ENCODE measurements at regions not wholly inside any gene's neighbourhood (a gene's known extent, or its start where the extent isn't known, plus 50 kb on each side); places are given as distances from the start of the nearest gene placed in this dataset.

DNA sequence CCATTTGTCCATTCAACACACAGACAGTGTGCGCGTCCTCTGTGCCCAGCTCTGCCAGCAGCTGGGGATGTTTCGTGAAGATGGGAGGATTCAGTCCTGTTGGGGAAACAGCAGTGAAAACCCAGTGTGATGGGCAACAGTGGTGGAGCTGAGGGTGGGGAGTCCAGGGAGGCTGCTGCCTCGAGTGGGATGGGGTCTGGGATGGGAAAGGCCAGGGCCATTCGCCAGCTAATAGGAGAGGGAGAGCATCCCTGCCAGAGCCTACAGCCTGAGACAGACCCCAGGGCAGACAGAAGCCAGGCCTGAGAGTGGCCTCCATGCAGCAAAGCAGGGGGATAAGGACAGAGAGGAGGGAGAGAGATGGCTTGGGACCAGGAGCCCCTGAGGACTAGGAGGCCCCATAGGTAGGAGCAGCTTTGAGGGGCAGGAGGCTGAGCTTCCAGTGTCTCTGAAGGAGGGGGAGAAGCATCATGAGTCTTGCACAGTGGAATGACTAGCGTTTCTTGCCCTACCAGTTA lies 252.6 kb downstream of the NPHP4 start:
- H3K27ac ChIP-seq (ENCODE audit: low read depth in 1 of 2, low read length in 2 of 2), result no peak overlapping the region
- WGBS, result 71% methylated on average over 6 of the region's 6 CpGs
- TF ChIP-seq RXRA (IDR thresholded peaks at IDR 0.05), result no peak
- no peak for TF ChIP-seq HNF4A (conservative IDR thresholded peaks at IDR 0.05)
- no peak for TF ChIP-seq CTCF (IDR thresholded peaks at IDR 0.05; ENCODE audit: low read depth, low read length, missing input control)
- TF ChIP-seq TAF1 (conservative IDR thresholded peaks at IDR 0.05), result no peak
- no peak for TF ChIP-seq HNF4G (IDR thresholded peaks at IDR 0.05)
- no peak overlapping the region for H3K4me3 ChIP-seq (ENCODE audit: low read depth in 1 of 3, low read length in 3 of 3)
- H3K36me3 ChIP-seq (ENCODE audit: control insufficient read depth in 4 of 4, insufficient read depth in 3 of 4, low read depth in 1 of 4, low read length in 3 of 4), result no peaks in the 10 kb centered on the region
- no peaks in the 10 kb centered on the region for H3K4me1 ChIP-seq (ENCODE audit: control insufficient read depth in 4 of 4, insufficient read depth in 4 of 4, low read length in 3 of 4)
- no peak overlapping the region for H3K9ac ChIP-seq (ENCODE audit: low read depth in 1 of 2, low read length in 2 of 2)
- peaks cover 0 to 3% (median 0%) of the 10 kb centered on the region in 4 donors for H3K27me3 ChIP-seq (ENCODE audit: control insufficient read depth in 4 of 4, insufficient read depth in 4 of 4, low read length in 3 of 4)
- no peaks in the 10 kb centered on the region for H3K9me3 ChIP-seq (ENCODE audit: control insufficient read depth in 4 of 4, low read length in 3 of 4)
- no peak for DNase-seq (ENCODE audit: low spot score)

- no peaks in the 10 kb centered on the region for H3K36me3 ChIP-seq (ENCODE audit: control insufficient read depth in 4 of 4, insufficient read depth in 3 of 4, low read depth in 1 of 4, low read length in 3 of 4)
- H3K4me1 ChIP-seq (ENCODE audit: control insufficient read depth in 4 of 4, insufficient read depth in 4 of 4, low read length in 3 of 4), result no peaks in the 10 kb centered on the region
- no peaks in the 10 kb centered on the region for H3K9me3 ChIP-seq (ENCODE audit: control insufficient read depth in 4 of 4, low read length in 3 of 4)
- H3K27ac ChIP-seq (ENCODE audit: low read depth in 1 of 2, low read length in 2 of 2), result no peak overlapping the region
- 76% methylated on average over 8 of the region's 8 CpGs for WGBS
- H3K4me3 ChIP-seq (ENCODE audit: low read depth in 1 of 3, low read length in 3 of 3), result no peak overlapping the region
- no peak overlapping the region for H3K9ac ChIP-seq (ENCODE audit: low read depth in 1 of 2, low read length in 2 of 2)
- TF ChIP-seq HNF4G (IDR thresholded peaks at IDR 0.05) (no peak), TAF1 (conservative IDR thresholded peaks at IDR 0.05) (no peak), RXRA (IDR thresholded peaks at IDR 0.05) (no peak), MAX (IDR thresholded peaks at IDR 0.05) (no peak), NR2F2 (IDR thresholded peaks at IDR 0.05) (no peak), HNF4A (conservative IDR thresholded peaks at IDR 0.05) (no peak), SP1 (IDR thresholded peaks at IDR 0.05) (no peak), JUND (IDR thresholded peaks at IDR 0.05) (no peak), FOXA2 (IDR thresholded peaks at IDR 0.05) (no peak), YY1 (IDR thresholded peaks at IDR 0.05) (no peak)
- TF ChIP-seq, protein P1, sequence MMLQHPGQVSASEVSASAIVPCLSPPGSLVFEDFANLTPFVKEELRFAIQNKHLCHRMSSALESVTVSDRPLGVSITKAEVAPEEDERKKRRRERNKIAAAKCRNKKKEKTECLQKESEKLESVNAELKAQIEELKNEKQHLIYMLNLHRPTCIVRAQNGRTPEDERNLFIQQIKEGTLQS (IDR thresholded peaks at IDR 0.05), result no peak
- no peak for DNase-seq (ENCODE audit: low spot score)
- H3K27me3 ChIP-seq (ENCODE audit: control insufficient read depth in 4 of 4, insufficient read depth in 4 of 4, low read length in 3 of 4), result peaks cover 0 to 3% (median 0%) of the 10 kb centered on the region in 4 donors
Observed at GRCh38 chr1:5738911-5739462, 253.2 kb downstream of the NPHP4 start.

GRCh38 chr1:5737081-5737480 lies 255.1 kb downstream of the NPHP4 start:
- no peaks in the 10 kb centered on the region for H3K9me3 ChIP-seq (ENCODE audit: control insufficient read depth in 4 of 4, low read length in 3 of 4)
- H3K4me1 ChIP-seq (ENCODE audit: control insufficient read depth in 4 of 4, insufficient read depth in 4 of 4, low read length in 3 of 4), result no peaks in the 10 kb centered on the region
- peaks cover 0 to 3% (median 0%) of the 10 kb centered on the region in 4 donors for H3K27me3 ChIP-seq (ENCODE audit: control insufficient read depth in 4 of 4, insufficient read depth in 4 of 4, low read length in 3 of 4)
- no peak for TF ChIP-seq JUND (IDR thresholded peaks at IDR 0.05)
- TF ChIP-seq FOXA2 (IDR thresholded peaks at IDR 0.05), result no peak
- TF ChIP-seq MAX (IDR thresholded peaks at IDR 0.05), result no peak
- no peak for TF ChIP-seq REST (IDR thresholded peaks at IDR 0.05)
- TF ChIP-seq, protein P2, sequence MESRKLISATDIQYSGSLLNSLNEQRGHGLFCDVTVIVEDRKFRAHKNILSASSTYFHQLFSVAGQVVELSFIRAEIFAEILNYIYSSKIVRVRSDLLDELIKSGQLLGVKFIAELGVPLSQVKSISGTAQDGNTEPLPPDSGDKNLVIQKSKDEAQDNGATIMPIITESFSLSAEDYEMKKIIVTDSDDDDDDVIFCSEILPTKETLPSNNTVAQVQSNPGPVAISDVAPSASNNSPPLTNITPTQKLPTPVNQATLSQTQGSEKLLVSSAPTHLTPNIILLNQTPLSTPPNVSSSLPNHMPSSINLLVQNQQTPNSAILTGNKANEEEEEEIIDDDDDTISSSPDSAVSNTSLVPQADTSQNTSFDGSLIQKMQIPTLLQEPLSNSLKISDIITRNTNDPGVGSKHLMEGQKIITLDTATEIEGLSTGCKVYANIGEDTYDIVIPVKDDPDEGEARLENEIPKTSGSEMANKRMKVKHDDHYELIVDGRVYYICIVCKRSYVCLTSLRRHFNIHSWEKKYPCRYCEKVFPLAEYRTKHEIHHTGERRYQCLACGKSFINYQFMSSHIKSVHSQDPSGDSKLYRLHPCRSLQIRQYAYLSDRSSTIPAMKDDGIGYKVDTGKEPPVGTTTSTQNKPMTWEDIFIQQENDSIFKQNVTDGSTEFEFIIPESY (IDR thresholded peaks at IDR 0.05), result no peak
- no peaks in the 10 kb centered on the region for H3K36me3 ChIP-seq (ENCODE audit: control insufficient read depth in 4 of 4, insufficient read depth in 3 of 4, low read depth in 1 of 4, low read length in 3 of 4)
- no peak overlapping the region for H3K4me3 ChIP-seq (ENCODE audit: low read depth in 1 of 3, low read length in 3 of 3)
- H3K27ac ChIP-seq (ENCODE audit: low read depth in 1 of 2, low read length in 2 of 2), result no peak overlapping the region
- WGBS, result 81% methylated on average over 4 of the region's 4 CpGs
- H3K9ac ChIP-seq (ENCODE audit: low read depth in 1 of 2, low read length in 2 of 2), result no peak overlapping the region
- DNase-seq (ENCODE audit: low spot score), result no peak
